Fibroblast of lung (primary cell): ENCODE measurements at regions not wholly inside any gene's neighbourhood (a gene's known extent, or its start where the extent isn't known, plus 50 kb on each side); places are given as distances from the start of the nearest gene placed in this dataset.

Experiments
- EZH2 ChIP-seq: IDR thresholded peaks from 2 replicates; pipeline ENCODE4 v1.5.1; 2012; ENCODE audit warnings: low read length, control low read depth, mild to moderate bottlenecking; ENCODE audit errors: missing control alignments
- TF ChIP-seq, protein P1 (sequence below), 2 donors: IDR thresholded peaks in 1 of 2; conservative IDR thresholded peaks in 1 of 2; 1 replicate in 1 of 2; 2 replicates in 1 of 2; pipeline ENCODE4 v1.5.1; 2011 to 2012; ENCODE audit warnings: low read length in 2 of 2, control low read depth in 1 of 2, inconsistent platforms in 1 of 2, low read depth in 1 of 2, mild to moderate bottlenecking in 1 of 2

DNA sequence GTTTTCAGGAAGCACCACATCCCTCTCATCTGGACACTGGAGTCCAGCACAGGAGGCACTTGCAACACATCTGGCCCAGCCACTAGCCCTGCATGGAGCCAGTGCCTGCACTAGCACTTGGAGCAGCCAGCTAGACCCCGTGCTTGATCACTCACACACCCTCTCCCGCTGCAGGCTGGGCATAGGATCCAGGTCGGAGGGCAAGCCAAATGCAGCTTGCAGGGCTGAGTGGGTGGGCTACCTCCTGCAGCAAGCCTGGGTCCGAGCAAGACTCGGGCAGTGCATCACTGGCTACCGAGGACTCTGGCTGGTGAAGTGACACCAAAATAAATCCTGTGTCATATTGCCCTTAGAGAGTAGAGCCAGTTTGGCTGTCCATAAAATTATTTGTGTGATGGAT is 1795.4 kb downstream of the LRRC4C start:
- TF ChIP-seq, protein P1, sequence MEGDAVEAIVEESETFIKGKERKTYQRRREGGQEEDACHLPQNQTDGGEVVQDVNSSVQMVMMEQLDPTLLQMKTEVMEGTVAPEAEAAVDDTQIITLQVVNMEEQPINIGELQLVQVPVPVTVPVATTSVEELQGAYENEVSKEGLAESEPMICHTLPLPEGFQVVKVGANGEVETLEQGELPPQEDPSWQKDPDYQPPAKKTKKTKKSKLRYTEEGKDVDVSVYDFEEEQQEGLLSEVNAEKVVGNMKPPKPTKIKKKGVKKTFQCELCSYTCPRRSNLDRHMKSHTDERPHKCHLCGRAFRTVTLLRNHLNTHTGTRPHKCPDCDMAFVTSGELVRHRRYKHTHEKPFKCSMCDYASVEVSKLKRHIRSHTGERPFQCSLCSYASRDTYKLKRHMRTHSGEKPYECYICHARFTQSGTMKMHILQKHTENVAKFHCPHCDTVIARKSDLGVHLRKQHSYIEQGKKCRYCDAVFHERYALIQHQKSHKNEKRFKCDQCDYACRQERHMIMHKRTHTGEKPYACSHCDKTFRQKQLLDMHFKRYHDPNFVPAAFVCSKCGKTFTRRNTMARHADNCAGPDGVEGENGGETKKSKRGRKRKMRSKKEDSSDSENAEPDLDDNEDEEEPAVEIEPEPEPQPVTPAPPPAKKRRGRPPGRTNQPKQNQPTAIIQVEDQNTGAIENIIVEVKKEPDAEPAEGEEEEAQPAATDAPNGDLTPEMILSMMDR (conservative IDR thresholded peaks at IDR 0.05 in 1 of 2, IDR thresholded peaks at IDR 0.05 in 1 of 2; ENCODE audit: low read depth in 1 of 2, low read length in 2 of 2) = no peak
- no peak for TF ChIP-seq EZH2
